A673 (cell line): ENCODE measurements at regions not wholly inside any gene's neighbourhood (a gene's known extent, or its start where the extent isn't known, plus 50 kb on each side); places are given as distances from the start of the nearest gene placed in this dataset.

ENCODE experiments used
- BruUV-seq: library from RNA; stranded (reverse); fragments of 400-500 nt; replicated peaks from 2 replicates; lab custom pipeline; 2021; lab: Mats Ljungman, UMichigan
- CTCF ChIA-PET: fragments of 300-600 bp; sonication (Branson Sonifier 250); formaldehyde crosslinking; loops from one replicate; lab custom pipeline; 2022; ENCODE audit warnings: antibody characterized with exemption; lab: Charles Lee
- POLR2A ChIA-PET: fragments of 300-600 bp; sonication (Branson Sonifier 250); formaldehyde crosslinking; loops from one replicate; lab custom pipeline; 2022; ENCODE audit warnings: antibody characterized with exemption; ENCODE audit not compliant: low non-redundant PET; lab: Charles Lee
- DNase-seq: peaks from one replicate; pipeline ENCODE4 v3.0.0-alpha.2; 2015; ENCODE audit warnings: low spot score
- H3K27ac ChIP-seq: fragments of 200-600 bp; sonication (generic); 2 replicates; pipeline ENCODE4 v1.5.1; 2016; ENCODE audit warnings: mixed run types, low read depth, mild to moderate bottlenecking, mixed read lengths, antibody characterized with exemption, low read length; ENCODE audit not compliant: poor library complexity, severe bottlenecking
- H3K27me3 ChIP-seq: fragments of 200-600 bp; sonication (generic); replicated peaks from 2 replicates; pipeline ENCODE4 v1.6.1; 2017; ENCODE audit warnings: mixed run types, low read depth, mild to moderate bottlenecking, mixed read lengths, antibody characterized with exemption, low read length; ENCODE audit not compliant: insufficient read depth, poor library complexity
- H3K36me3 ChIP-seq: fragments of 200-600 bp; sonication (generic); 2 replicates; pipeline ENCODE4 v1.6.1; 2016; ENCODE audit warnings: mixed run types, mild to moderate bottlenecking, mixed read lengths, antibody characterized with exemption, low read length; ENCODE audit not compliant: insufficient read depth, poor library complexity, severe bottlenecking
- H3K4me1 ChIP-seq: fragments of 200-600 bp; sonication (generic); 2 replicates; pipeline ENCODE4 v1.6.1; 2017; ENCODE audit warnings: mixed run types, mild to moderate bottlenecking, mixed read lengths, antibody characterized with exemption, low read length; ENCODE audit not compliant: insufficient read depth, poor library complexity, severe bottlenecking
- H3K4me3 ChIP-seq: fragments of 200-600 bp; sonication (generic); 2 replicates; pipeline ENCODE4 v1.5.1; 2016; ENCODE audit warnings: low read depth, mixed run types, mild to moderate bottlenecking, mixed read lengths, low read length; ENCODE audit not compliant: poor library complexity, severe bottlenecking
- H3K9me3 ChIP-seq: fragments of 200-600 bp; sonication (generic); 2 replicates; pipeline ENCODE4 v1.6.1; 2016; ENCODE audit warnings: mixed run types, low read depth, mild to moderate bottlenecking, mixed read lengths, antibody characterized with exemption, low read length; ENCODE audit not compliant: poor library complexity, severe bottlenecking
- EZH2 ChIP-seq: fragments of 200-600 bp; sonication (generic); IDR thresholded peaks from 2 replicates; pipeline ENCODE4 v1.6.1; 2017; ENCODE audit warnings: borderline replicate concordance, low read depth, mild to moderate bottlenecking, mixed read lengths, antibody characterized with exemption, low read length; ENCODE audit not compliant: poor library complexity, severe bottlenecking
- intact Hi-C: fragments of 100-400 bp; cut with micrococcal nuclease; formaldehyde crosslinking; loops from one replicate; pipeline ENCODE4 v1.10.0; 2022; ENCODE audit not compliant: unreplicated experiment
- TF ChIP-seq, protein P1 (sequence below): fragments of 300-800, 200-600 bp; sonication (generic); conservative IDR thresholded peaks from 2 replicates; pipeline ENCODE4 v1.5.1; 2017; ENCODE audit warnings: low read depth, mild to moderate bottlenecking, antibody characterized with exemption, low read length, moderate library complexity, mixed read lengths

DNA sequence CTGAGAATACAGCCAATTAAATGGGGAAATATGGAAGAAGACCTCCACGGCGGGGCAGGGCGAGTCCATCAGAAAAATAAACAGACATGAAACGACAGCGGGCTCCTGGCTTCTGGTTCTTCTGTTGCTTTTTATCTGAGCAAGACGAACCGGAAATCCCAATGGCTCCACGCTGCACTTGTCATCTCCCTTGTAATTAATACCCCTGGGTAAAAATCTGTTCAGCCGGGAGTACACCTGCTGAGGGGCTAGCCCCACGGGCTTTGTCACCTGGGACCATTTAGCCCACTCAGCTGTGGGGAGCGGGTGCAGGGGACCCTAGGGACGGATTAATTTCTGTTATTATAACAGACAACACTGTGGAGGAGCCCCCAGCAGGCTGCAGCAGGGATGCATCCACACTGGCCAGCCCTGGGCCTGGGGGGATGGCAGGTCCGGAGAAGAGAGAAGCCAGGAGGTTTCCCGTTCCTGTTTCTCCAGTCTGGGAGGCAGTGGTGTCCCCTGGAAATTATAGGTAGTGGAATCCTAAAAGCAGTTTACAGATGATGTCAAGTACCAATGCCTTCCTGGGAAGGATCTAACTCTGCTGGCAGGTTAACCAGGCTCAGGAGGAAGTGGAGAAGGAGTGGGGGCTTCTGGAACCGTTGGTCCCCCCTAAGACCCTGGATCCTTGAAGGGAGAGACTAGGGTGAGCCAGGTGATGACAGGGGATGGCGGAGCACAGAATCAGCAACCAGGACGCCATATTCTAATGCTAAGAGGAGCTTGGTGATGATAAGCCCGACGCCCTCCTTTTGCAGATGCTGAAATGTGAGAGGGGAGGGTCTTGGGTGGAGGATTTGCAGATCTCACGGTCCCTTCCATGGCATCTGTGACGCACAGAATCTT lies 566.1 kb downstream of the PTPRU start:
- POLR2A ChIA-PET: no interaction called here
- peak overlapping the region; percentile 56 for H3K27ac ChIP-seq
- no peaks in the 10 kb centered on the region for H3K36me3 ChIP-seq
- H3K9me3 ChIP-seq: no peaks in the 10 kb centered on the region
- peak; percentile 65 for DNase-seq
- intact Hi-C loops: no loop called here
- BruUV-seq: no TSS peak
- H3K27me3 ChIP-seq: no peaks in the 10 kb centered on the region
- H3K4me1 ChIP-seq: peaks cover 40% of the 10 kb centered on the region
- CTCF ChIA-PET: no interaction called here
- no peak for TF ChIP-seq EZH2
- TF ChIP-seq, protein P1, sequence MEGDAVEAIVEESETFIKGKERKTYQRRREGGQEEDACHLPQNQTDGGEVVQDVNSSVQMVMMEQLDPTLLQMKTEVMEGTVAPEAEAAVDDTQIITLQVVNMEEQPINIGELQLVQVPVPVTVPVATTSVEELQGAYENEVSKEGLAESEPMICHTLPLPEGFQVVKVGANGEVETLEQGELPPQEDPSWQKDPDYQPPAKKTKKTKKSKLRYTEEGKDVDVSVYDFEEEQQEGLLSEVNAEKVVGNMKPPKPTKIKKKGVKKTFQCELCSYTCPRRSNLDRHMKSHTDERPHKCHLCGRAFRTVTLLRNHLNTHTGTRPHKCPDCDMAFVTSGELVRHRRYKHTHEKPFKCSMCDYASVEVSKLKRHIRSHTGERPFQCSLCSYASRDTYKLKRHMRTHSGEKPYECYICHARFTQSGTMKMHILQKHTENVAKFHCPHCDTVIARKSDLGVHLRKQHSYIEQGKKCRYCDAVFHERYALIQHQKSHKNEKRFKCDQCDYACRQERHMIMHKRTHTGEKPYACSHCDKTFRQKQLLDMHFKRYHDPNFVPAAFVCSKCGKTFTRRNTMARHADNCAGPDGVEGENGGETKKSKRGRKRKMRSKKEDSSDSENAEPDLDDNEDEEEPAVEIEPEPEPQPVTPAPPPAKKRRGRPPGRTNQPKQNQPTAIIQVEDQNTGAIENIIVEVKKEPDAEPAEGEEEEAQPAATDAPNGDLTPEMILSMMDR: no peak; the same call in 1 of the 2 replicates
- no peak overlapping the region for H3K4me3 ChIP-seq

DNA sequence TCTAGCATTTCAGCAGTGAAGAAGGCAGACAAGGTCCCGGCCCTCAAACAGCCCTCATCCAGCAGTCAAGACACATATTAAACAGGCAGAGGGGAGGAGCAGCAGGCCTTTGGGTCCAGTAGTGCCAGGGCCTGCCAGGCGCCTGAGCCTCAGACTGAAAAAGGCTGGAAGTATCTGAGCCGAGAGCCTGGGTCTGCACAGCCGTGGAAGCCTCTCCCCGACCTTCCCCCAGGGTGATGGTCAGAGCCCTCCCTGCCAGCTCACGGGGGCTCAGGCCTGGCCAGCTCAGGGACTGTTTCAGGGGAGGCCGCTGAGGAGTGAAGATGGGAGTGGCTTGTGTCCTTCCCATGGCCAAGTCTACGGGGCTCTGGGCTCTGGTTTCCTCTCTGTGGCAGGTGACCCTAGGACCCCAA lies 565.2 kb downstream of the PTPRU start:
- TF ChIP-seq, protein P1: no peak
- TF ChIP-seq EZH2: no peak
- DNase-seq: no peak
- CTCF ChIA-PET: no interaction called here
- no peaks in the 10 kb centered on the region for H3K9me3 ChIP-seq
- H3K27ac ChIP-seq: peak overlapping the region; percentile 56
- no peaks in the 10 kb centered on the region for H3K27me3 ChIP-seq
- H3K36me3 ChIP-seq: no peaks in the 10 kb centered on the region
- intact Hi-C loops: no loop called here
- no peak overlapping the region for H3K4me3 ChIP-seq
- POLR2A ChIA-PET: no interaction called here
- peaks cover 36% of the 10 kb centered on the region for H3K4me1 ChIP-seq
- BruUV-seq: no TSS peak

DNA sequence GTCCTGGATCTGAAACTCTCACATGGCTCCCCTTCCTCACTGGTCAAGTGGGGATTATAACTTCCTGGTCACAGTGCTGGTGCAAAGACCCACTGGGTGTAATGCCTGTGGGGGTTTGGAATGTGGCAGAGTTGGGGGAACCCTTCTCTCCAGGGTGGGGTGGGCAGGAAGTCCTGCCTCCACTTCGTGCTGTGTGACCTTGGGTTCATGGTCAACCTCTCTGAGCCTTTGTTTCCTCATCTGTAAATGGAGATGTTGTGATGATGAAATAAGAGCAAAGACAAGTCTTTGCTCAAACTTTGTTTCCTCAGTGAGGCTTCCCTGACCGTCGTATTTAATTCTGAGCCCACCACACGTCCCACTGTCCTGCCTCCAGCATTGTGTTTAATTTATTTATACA lies 564.7 kb downstream of the PTPRU start:
- Histone ChIP-seq H3K27ac (peak overlapping the region; percentile 56), H3K4me1 (peaks cover 36% of the 10 kb centered on the region), H3K36me3 (no peaks in the 10 kb centered on the region), H3K27me3 (no peaks in the 10 kb centered on the region), H3K9me3 (no peaks in the 10 kb centered on the region), H3K4me3 (no peak overlapping the region)
- TF ChIP-seq, protein P1: no peak
- TF ChIP-seq EZH2: no peak
- CTCF ChIA-PET: no interaction called here
- POLR2A ChIA-PET: no interaction called here
- no TSS peak for BruUV-seq
- no peak for DNase-seq
- intact Hi-C loops: no loop called here
